Lower leg skin (tissue), 3 donors: ENCODE measurements at regions not wholly inside any gene's neighbourhood (a gene's known extent, or its start where the extent isn't known, plus 50 kb on each side); places are given as distances from the start of the nearest gene placed in this dataset.

Experiments used
- CTCF ChIP-seq, 3 donors: fragments of 450-650 bp; IDR thresholded peaks; one replicate each; pipeline ENCODE4 v1.5.1; 2016; ENCODE audit warnings: antibody characterized with exemption in 3 of 3, mild to moderate bottlenecking in 3 of 3, moderate library complexity in 2 of 3
- POLR2A ChIP-seq, 2 donors: fragments of 450-650 bp; IDR thresholded peaks; one replicate each; pipeline ENCODE4 v1.6.1; 2016 to 2017; ENCODE audit warnings: antibody characterized with exemption in 2 of 2, mild to moderate bottlenecking in 1 of 2, moderate library complexity in 1 of 2

DNA sequence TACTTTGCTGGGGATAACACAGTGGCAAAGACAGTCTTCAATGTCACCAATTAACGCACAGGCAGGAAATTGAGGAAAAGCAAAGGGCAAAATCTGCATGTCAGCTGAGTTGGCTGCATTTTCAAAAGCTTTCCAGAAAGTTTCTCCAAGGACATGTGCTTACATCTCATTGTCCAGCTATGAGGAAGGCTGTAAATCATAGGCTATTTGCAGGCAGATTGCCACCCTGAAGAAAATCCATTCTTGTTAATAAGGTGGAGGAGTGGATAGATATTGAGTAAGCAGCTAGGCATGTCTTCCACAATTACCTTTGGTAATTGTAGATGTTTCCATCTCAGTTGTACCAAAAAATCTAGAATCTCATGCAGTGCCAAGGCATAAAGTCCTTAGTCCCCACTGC is 278.0 kb upstream of the NUDT12 start:
- TF ChIP-seq CTCF (IDR thresholded peaks at IDR 0.05), result no peak
- TF ChIP-seq POLR2A (IDR thresholded peaks at IDR 0.05), result no peak
